SK-N-SH (cell line): ENCODE measurements at regions not wholly inside any gene's neighbourhood (a gene's known extent, or its start where the extent isn't known, plus 50 kb on each side); places are given as distances from the start of the nearest gene placed in this dataset.

ENCODE experiments used
- CTCF ChIA-PET: fragments of 300-600, 350-600 bp; formaldehyde crosslinking; extraction: SDS; loops from one replicate; lab custom pipeline; 2021; lab: Yijun Ruan, JAX
- POLR2A ChIA-PET: fragments of 350-600 bp; sonication (Branson Sonifier 250); formaldehyde crosslinking; extraction: SDS; loops from one replicate; lab custom pipeline; 2020; ENCODE audit warnings: antibody characterized with exemption, inconsistent platforms; lab: Yijun Ruan, JAX
- DNase-seq: peaks from one replicate; pipeline ENCODE4 v3.0.0; 2012
- H2AFZ ChIP-seq: fragments of 200-600 bp; sonication (generic); 2 replicates; pipeline ENCODE4 v1.8.1; 2016; ENCODE audit warnings: antibody characterized with exemption, mild to moderate bottlenecking, low read depth
- H3F3A ChIP-seq: fragments of 200-600 bp; sonication (generic); replicated peaks from 2 replicates; pipeline ENCODE3; 2016; ENCODE audit warnings: antibody characterized with exemption, mild to moderate bottlenecking; ENCODE audit not compliant: insufficient read depth
- H3K27ac ChIP-seq, 2 experiments: fragments of 200-500 bp in 1 of 2; fragments of 200-600 bp in 1 of 2; sonication (Bioruptor generic) in 1 of 2; sonication (generic), shearing (Covaris generic) in 1 of 2; 2 replicates each; pipeline versions ENCODE4 v1.5.1 to v1.6.1; 2014 to 2016; ENCODE audit warnings: low read depth in 2 of 2, inconsistent platforms in 1 of 2, low read length in 1 of 2, mild to moderate bottlenecking in 1 of 2, mixed read lengths in 1 of 2
- H3K27me3 ChIP-seq: fragments of 200-600 bp; sonication (generic), shearing (Covaris generic); 2 replicates; pipeline ENCODE4 v1.6.1; 2016; ENCODE audit warnings: mixed run types; ENCODE audit not compliant: insufficient read depth
- H3K36me3 ChIP-seq, 2 experiments: fragments of 200-500 bp in 1 of 2; fragments of 200-600 bp in 1 of 2; sonication (Bioruptor generic) in 1 of 2; sonication (generic) in 1 of 2; replicated peaks in 1 of 2; 2 replicates each; pipeline versions ENCODE3 to v1.5.1; 2014 to 2016; ENCODE audit warnings: low read length in 1 of 2, mild to moderate bottlenecking in 1 of 2; ENCODE audit not compliant: insufficient read depth in 2 of 2, control insufficient read depth in 1 of 2
- H3K4me1 ChIP-seq, 2 experiments: fragments of 200-500 bp in 1 of 2; fragments of 200-600 bp in 1 of 2; sonication (Bioruptor generic) in 1 of 2; sonication (generic), shearing (Covaris generic) in 1 of 2; 2 replicates each; pipeline versions ENCODE4 v1.5.1 to v1.6.1; 2014 to 2016; ENCODE audit warnings: low read depth in 1 of 2, low read length in 1 of 2, mixed run types in 1 of 2; ENCODE audit not compliant: insufficient read depth in 2 of 2, control insufficient read depth in 1 of 2
- H3K4me2 ChIP-seq: fragments of 200-600 bp; sonication (generic), shearing (Covaris generic); 2 replicates; pipeline ENCODE4 v1.6.1; 2017; ENCODE audit warnings: mixed run types
- H3K4me3 ChIP-seq, 2 experiments: fragments of 200-500 bp in 1 of 2; fragments of 200-600 bp in 1 of 2; sonication (Bioruptor generic) in 1 of 2; sonication (generic), shearing (Covaris generic) in 1 of 2; 2 replicates each; pipeline versions ENCODE4 v1.5.1 to v1.8.1; 2014 to 2016; ENCODE audit warnings: low read depth in 2 of 2, inconsistent platforms in 1 of 2, low read length in 1 of 2, mild to moderate bottlenecking in 1 of 2, mixed read lengths in 1 of 2, moderate library complexity in 1 of 2
- H3K79me2 ChIP-seq: fragments of 200-600 bp; sonication (generic); 2 replicates; pipeline ENCODE4 v1.8.1; 2017; ENCODE audit warnings: mild to moderate bottlenecking; ENCODE audit not compliant: insufficient read depth
- H3K9ac ChIP-seq: fragments of 200-600 bp; sonication (generic); 2 replicates; pipeline ENCODE4 v1.6.1; 2017; ENCODE audit warnings: mixed run types
- H3K9me2 ChIP-seq: fragments of 200-600 bp; sonication (generic); 2 replicates; pipeline ENCODE4 v1.6.1; 2017; ENCODE audit warnings: mixed run types
- H3K9me3 ChIP-seq: fragments of 200-600 bp; sonication (generic); 2 replicates; pipeline ENCODE4 v1.6.1; 2017; ENCODE audit warnings: mixed run types, mild to moderate bottlenecking, moderate library complexity
- H4K20me1 ChIP-seq: fragments of 200-600 bp; sonication (generic); 2 replicates; pipeline ENCODE4 v1.6.1; 2017; ENCODE audit warnings: mild to moderate bottlenecking, mixed run types; ENCODE audit not compliant: insufficient read depth
- CHD2 ChIP-seq: fragments of 150-350 bp; IDR thresholded peaks from 2 replicates; pipeline ENCODE4 v1.6.1; 2018; ENCODE audit warnings: low read length; ENCODE audit not compliant: partially characterized antibody
- ELF1 ChIP-seq: IDR thresholded peaks from 2 replicates; pipeline ENCODE4 v1.4.0; 2012
- EP300 ChIP-seq, 2 experiments: IDR thresholded peaks; 2 replicates each; pipeline versions ENCODE4 v1.4.0 to v1.6.1; 2012; ENCODE audit warnings: borderline replicate concordance in 1 of 2, low read depth in 1 of 2, low read length in 1 of 2
- EZH2phosphoT487 ChIP-seq: fragments of 200-600 bp; sonication (generic); IDR thresholded peaks from 2 replicates; pipeline ENCODE4 v1.6.1; 2017; ENCODE audit warnings: low read depth, mixed run types, mild to moderate bottlenecking, antibody characterized with exemption, moderate library complexity, borderline replicate concordance
- FOXJ3 ChIP-seq: sonication (generic); formaldehyde crosslinking; IDR thresholded peaks from 2 replicates; pipeline ENCODE4 v1.5.1; 2020; ENCODE audit warnings: mild to moderate bottlenecking, missing genetic modification reagents
- GATA2 ChIP-seq: sonication (generic); formaldehyde crosslinking; IDR thresholded peaks from 2 replicates; pipeline ENCODE4 v1.5.0; 2020; ENCODE audit warnings: mild to moderate bottlenecking, missing genetic modification reagents
- MEF2A ChIP-seq: IDR thresholded peaks from 2 replicates; pipeline ENCODE4 v1.4.0; 2012; ENCODE audit warnings: low read depth, borderline replicate concordance
- NFIC ChIP-seq: IDR thresholded peaks from 2 replicates; pipeline ENCODE4 v1.4.0; 2012; ENCODE audit warnings: borderline replicate concordance
- NRF1 ChIP-seq: IDR thresholded peaks from 2 replicates; pipeline ENCODE4 v1.6.1; 2012; ENCODE audit warnings: low read depth, mild to moderate bottlenecking, low read length
- POLR2AphosphoS5 ChIP-seq: IDR thresholded peaks from 2 replicates; pipeline ENCODE4 v1.6.1; 2012; ENCODE audit warnings: low read depth, low read length
- RAD21 ChIP-seq: IDR thresholded peaks from 2 replicates; pipeline ENCODE4 v1.6.1; 2012; ENCODE audit warnings: mild to moderate bottlenecking, low read length
- RFX5 ChIP-seq: IDR thresholded peaks from 2 replicates; pipeline ENCODE4 v1.6.1; 2012; ENCODE audit warnings: mild to moderate bottlenecking, improper control_type of control experiment, low read length
- SIN3A ChIP-seq: IDR thresholded peaks from 2 replicates; pipeline ENCODE4 v1.6.1; 2012; ENCODE audit warnings: low read depth, mild to moderate bottlenecking, low read length, moderate library complexity, borderline replicate concordance
- SMC3 ChIP-seq: IDR thresholded peaks from 2 replicates; pipeline ENCODE4 v1.6.1; 2012; ENCODE audit warnings: low read depth, low read length, improper control_type of control experiment
- TAF1 ChIP-seq: IDR thresholded peaks from 2 replicates; pipeline ENCODE4 v1.6.1; 2012; ENCODE audit warnings: low read depth, mild to moderate bottlenecking, low read length, moderate library complexity, borderline replicate concordance
- TCF12 ChIP-seq: IDR thresholded peaks from 2 replicates; pipeline ENCODE4 v1.4.0; 2012
- YY1 ChIP-seq: IDR thresholded peaks from 2 replicates; pipeline ENCODE4 v1.4.0; 2012; ENCODE audit warnings: low read depth, mild to moderate bottlenecking
- WGBS: methylation state at CpG from one replicate; pipeline ENCODE4 v1.1.6; 2017; ENCODE audit warnings: low lambda C conversion rate; 5-methylcytosine and 5-hydroxymethylcytosine counted together
- TF ChIP-seq, protein P1 (sequence below): fragments of 150-350 bp; IDR thresholded peaks from 2 replicates; pipeline ENCODE4 v1.6.1; 2016; ENCODE audit warnings: mild to moderate bottlenecking, low read depth, low read length
- TF ChIP-seq, protein P2 (sequence below): IDR thresholded peaks from 2 replicates; pipeline ENCODE4 v1.4.0; 2012; ENCODE audit warnings: low read depth
- TF ChIP-seq, protein P3 (sequence below): IDR thresholded peaks from 2 replicates; pipeline ENCODE4 v1.6.1; 2012; ENCODE audit warnings: mild to moderate bottlenecking, low read depth, low read length, moderate library complexity
- TF ChIP-seq, protein P4 (sequence below): fragments of 150-350 bp; IDR thresholded peaks from 2 replicates; pipeline ENCODE4 v1.6.1; 2017; ENCODE audit warnings: antibody characterized with exemption, low read length, low read depth, borderline replicate concordance

DNA sequence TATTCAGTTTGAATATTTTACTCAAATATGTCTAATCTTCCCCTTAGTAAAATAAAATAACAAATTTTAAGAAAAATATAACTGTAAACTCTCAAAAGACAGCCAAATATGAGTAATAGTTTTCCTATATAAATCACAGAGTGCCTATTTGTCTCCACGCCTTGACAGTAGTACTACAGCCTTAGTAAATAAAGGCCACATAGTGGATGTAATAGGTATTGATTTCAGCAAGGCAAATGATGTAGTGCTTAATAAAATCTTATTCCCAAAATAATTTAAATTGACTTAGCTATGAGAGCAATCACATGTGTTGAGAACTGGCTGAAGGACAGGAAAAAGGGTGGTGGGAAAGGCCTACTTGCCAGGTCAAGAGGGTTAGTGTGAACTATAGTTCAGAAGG lies 747.2 kb downstream of the OLFM4 start:
- no peak overlapping the region for H3K4me2 ChIP-seq
- H3F3A ChIP-seq: no peaks in the 10 kb centered on the region
- POLR2A ChIA-PET: no interaction called here
- 22% methylated on average over 1 of the region's 1 CpG for WGBS
- H3K4me1 ChIP-seq: no peaks in the 10 kb centered on the region
- H3K36me3 ChIP-seq: no peaks in the 10 kb centered on the region
- H2AFZ ChIP-seq: no peak overlapping the region
- H3K9me3 ChIP-seq: no peaks in the 10 kb centered on the region
- H3K9ac ChIP-seq: no peak overlapping the region
- TF ChIP-seq, protein P1, sequence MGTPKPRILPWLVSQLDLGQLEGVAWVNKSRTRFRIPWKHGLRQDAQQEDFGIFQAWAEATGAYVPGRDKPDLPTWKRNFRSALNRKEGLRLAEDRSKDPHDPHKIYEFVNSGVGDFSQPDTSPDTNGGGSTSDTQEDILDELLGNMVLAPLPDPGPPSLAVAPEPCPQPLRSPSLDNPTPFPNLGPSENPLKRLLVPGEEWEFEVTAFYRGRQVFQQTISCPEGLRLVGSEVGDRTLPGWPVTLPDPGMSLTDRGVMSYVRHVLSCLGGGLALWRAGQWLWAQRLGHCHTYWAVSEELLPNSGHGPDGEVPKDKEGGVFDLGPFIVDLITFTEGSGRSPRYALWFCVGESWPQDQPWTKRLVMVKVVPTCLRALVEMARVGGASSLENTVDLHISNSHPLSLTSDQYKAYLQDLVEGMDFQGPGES: no peak
- TF ChIP-seq FOXJ3 (no peak), CHD2 (no peak), ELF1 (no peak)
- TF ChIP-seq, all 33 proteins: peak for 0
- H3K4me3 ChIP-seq: no peak overlapping the region
- H3K9me2 ChIP-seq: no peaks in the 10 kb centered on the region
- H3K79me2 ChIP-seq: no peaks in the 10 kb centered on the region
- no peaks in the 10 kb centered on the region for H3K27me3 ChIP-seq
- CTCF ChIA-PET: interaction anchor here (1.1 kb wide), 1 partner anchor 525 kb away, joined by 3 read pairs; no protein-coding TSS in a partner anchor
- H4K20me1 ChIP-seq: no peaks in the 10 kb centered on the region
- no peak for DNase-seq
- no peak overlapping the region for H3K27ac ChIP-seq

DNA sequence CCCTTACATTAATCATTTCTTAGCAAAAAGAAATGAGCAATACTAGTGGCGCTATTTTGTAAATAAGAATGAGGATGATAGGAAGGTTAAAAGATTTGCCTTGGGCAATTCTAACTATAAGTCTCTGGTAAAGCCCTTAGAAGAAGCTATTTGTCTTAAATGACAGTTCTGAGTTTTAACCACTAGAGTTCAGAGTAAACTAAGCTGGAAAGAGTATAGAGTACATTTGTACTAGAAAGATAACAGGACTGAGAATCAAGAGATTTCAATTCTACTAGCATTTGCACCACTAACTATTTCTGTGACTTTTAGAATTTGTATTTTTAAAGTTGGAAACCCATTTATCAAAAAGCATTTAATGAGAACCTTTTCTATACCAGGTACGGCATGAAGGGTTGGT lies 750.3 kb downstream of the OLFM4 start:
- no peak overlapping the region for H3K27ac ChIP-seq
- no peaks in the 10 kb centered on the region for H3K79me2 ChIP-seq
- H3F3A ChIP-seq: no peaks in the 10 kb centered on the region
- no peaks in the 10 kb centered on the region for H3K9me3 ChIP-seq
- no peak overlapping the region for H3K4me2 ChIP-seq
- DNase-seq: no peak
- no peaks in the 10 kb centered on the region for H3K27me3 ChIP-seq
- no peak overlapping the region for H3K4me3 ChIP-seq
- TF ChIP-seq, protein P1: no peak
- TF ChIP-seq EZH2phosphoT487: no peak
- TF ChIP-seq, protein P2, sequence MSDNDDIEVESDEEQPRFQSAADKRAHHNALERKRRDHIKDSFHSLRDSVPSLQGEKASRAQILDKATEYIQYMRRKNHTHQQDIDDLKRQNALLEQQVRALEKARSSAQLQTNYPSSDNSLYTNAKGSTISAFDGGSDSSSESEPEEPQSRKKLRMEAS: no peak
- TF ChIP-seq EP300 (IDR thresholded peaks at IDR 0.05; ENCODE audit: borderline replicate concordance in 1 of 2, low read depth in 1 of 2, low read length in 1 of 2): no peak
- TF ChIP-seq SMC3: no peak
- TF ChIP-seq NRF1: no peak
- no peak for TF ChIP-seq RAD21
- TF ChIP-seq POLR2AphosphoS5: no peak
- TF ChIP-seq TAF1: no peak
- no peak for TF ChIP-seq TCF12
- TF ChIP-seq, protein P3, sequence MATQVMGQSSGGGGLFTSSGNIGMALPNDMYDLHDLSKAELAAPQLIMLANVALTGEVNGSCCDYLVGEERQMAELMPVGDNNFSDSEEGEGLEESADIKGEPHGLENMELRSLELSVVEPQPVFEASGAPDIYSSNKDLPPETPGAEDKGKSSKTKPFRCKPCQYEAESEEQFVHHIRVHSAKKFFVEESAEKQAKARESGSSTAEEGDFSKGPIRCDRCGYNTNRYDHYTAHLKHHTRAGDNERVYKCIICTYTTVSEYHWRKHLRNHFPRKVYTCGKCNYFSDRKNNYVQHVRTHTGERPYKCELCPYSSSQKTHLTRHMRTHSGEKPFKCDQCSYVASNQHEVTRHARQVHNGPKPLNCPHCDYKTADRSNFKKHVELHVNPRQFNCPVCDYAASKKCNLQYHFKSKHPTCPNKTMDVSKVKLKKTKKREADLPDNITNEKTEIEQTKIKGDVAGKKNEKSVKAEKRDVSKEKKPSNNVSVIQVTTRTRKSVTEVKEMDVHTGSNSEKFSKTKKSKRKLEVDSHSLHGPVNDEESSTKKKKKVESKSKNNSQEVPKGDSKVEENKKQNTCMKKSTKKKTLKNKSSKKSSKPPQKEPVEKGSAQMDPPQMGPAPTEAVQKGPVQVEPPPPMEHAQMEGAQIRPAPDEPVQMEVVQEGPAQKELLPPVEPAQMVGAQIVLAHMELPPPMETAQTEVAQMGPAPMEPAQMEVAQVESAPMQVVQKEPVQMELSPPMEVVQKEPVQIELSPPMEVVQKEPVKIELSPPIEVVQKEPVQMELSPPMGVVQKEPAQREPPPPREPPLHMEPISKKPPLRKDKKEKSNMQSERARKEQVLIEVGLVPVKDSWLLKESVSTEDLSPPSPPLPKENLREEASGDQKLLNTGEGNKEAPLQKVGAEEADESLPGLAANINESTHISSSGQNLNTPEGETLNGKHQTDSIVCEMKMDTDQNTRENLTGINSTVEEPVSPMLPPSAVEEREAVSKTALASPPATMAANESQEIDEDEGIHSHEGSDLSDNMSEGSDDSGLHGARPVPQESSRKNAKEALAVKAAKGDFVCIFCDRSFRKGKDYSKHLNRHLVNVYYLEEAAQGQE: no peak
- TF ChIP-seq MEF2A: no peak
- TF ChIP-seq SIN3A: no peak
- TF ChIP-seq FOXJ3: no peak
- TF ChIP-seq, protein P4, sequence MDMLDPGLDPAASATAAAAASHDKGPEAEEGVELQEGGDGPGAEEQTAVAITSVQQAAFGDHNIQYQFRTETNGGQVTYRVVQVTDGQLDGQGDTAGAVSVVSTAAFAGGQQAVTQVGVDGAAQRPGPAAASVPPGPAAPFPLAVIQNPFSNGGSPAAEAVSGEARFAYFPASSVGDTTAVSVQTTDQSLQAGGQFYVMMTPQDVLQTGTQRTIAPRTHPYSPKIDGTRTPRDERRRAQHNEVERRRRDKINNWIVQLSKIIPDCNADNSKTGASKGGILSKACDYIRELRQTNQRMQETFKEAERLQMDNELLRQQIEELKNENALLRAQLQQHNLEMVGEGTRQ: no peak
- no peak for TF ChIP-seq RFX5
- TF ChIP-seq GATA2 (CRISPR knock-in tag): no peak
- TF ChIP-seq NFIC: no peak
- TF ChIP-seq ELF1: no peak
- TF ChIP-seq YY1: no peak
- no peak overlapping the region for H2AFZ ChIP-seq
- 49% methylated on average over 2 of the region's 2 CpGs for WGBS
- H3K36me3 ChIP-seq: no peaks in the 10 kb centered on the region
- no peaks in the 10 kb centered on the region for H3K9me2 ChIP-seq
- no peaks in the 10 kb centered on the region for H3K4me1 ChIP-seq
- POLR2A ChIA-PET: no interaction called here
- no peak overlapping the region for H3K9ac ChIP-seq
- CTCF ChIA-PET: interaction anchor here (0.7 kb wide), 1 partner anchor 528 kb away, joined by 3 read pairs; no protein-coding TSS in a partner anchor
- no peaks in the 10 kb centered on the region for H4K20me1 ChIP-seq
